ENCODE measurements at regions not wholly inside any gene's neighbourhood (a gene's known extent, or its start where the extent isn't known, plus 50 kb on each side); places are given as distances from the start of the nearest gene placed in this dataset.

GRCh38 chr3:177437513-177438337 lies 240.4 kb upstream of the TBL1XR1 start:
- no peak for TF ChIP-seq CTCF (IDR thresholded peaks at IDR 0.05; ENCODE audit: low read depth, low read length)
- POLR2A ChIA-PET, result no interaction called here
- no peaks in the 10 kb centered on the region for H3K9me3 ChIP-seq (ENCODE audit: control insufficient read depth, insufficient read depth, low read length)
- CTCF ChIA-PET, result interaction anchor here (1.6 kb wide), 1 partner anchor 12 kb away, joined by 4 read pairs; no protein-coding TSS in a partner anchor
- no peak for DNase-seq (ENCODE audit: low read depth, low spot score)
- H3K4me3 ChIP-seq (ENCODE audit: low read depth, low read length), result no peak overlapping the region
- no peak overlapping the region for H3K27ac ChIP-seq (ENCODE audit: low read depth, low read length)
- H3K27me3 ChIP-seq (ENCODE audit: control insufficient read depth, insufficient read depth, low read length), result no peaks in the 10 kb centered on the region

DNA sequence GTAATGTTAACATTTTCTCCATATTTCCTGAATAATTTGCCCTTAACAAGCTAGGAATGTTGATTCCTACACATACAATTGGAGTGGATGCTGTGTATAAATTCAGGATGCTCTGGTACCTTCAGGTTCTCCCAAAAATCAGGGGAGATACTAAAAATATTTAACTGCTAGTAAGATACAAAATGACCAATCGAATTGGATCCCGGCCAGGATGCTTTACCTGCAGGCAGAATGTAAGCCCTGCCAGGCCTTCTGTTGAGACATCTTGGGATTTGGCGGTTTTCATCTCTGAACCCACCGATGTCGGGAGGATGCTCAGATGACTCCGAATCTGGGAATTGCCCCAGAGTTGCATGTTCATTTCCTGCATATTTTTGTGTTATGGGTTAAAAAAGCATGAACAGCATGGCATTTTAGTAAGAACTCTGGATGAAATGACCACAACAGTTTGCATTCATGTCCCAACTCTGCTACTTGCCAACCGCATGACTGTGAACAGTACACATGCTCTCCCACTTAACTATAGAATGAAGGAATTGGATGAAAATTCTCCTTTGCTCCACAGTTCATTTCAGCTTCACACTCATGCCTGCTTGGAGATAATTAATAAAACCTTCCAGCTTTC lies 241.4 kb upstream of the TBL1XR1 start:
- no peak for TF ChIP-seq CTCF (IDR thresholded peaks at IDR 0.05; ENCODE audit: low read depth, low read length)
- ChIA-PET POLR2A (no interaction called here), CTCF (no interaction called here)
- H3K9me3 ChIP-seq (ENCODE audit: control insufficient read depth, insufficient read depth, low read length), result no peaks in the 10 kb centered on the region
- no peak overlapping the region for H3K27ac ChIP-seq (ENCODE audit: low read depth, low read length)
- H3K27me3 ChIP-seq (ENCODE audit: control insufficient read depth, insufficient read depth, low read length), result no peaks in the 10 kb centered on the region
- DNase-seq (ENCODE audit: low read depth, low spot score), result no peak
- no peak overlapping the region for H3K4me3 ChIP-seq (ENCODE audit: low read depth, low read length)

GRCh38 chr3:177439694-177440269 lies 242.5 kb upstream of the TBL1XR1 start:
- Histone ChIP-seq H3K9me3 (ENCODE audit: control insufficient read depth, insufficient read depth, low read length) (no peaks in the 10 kb centered on the region), H3K27me3 (ENCODE audit: control insufficient read depth, insufficient read depth, low read length) (no peaks in the 10 kb centered on the region), H3K27ac (ENCODE audit: low read depth, low read length) (no peak overlapping the region), H3K4me3 (ENCODE audit: low read depth, low read length) (no peak overlapping the region)
- no peak for TF ChIP-seq CTCF (IDR thresholded peaks at IDR 0.05; ENCODE audit: low read depth, low read length)
- no peak for DNase-seq (ENCODE audit: low read depth, low spot score)
- CTCF ChIA-PET, result no interaction called here
- POLR2A ChIA-PET, result no interaction called here

DNA sequence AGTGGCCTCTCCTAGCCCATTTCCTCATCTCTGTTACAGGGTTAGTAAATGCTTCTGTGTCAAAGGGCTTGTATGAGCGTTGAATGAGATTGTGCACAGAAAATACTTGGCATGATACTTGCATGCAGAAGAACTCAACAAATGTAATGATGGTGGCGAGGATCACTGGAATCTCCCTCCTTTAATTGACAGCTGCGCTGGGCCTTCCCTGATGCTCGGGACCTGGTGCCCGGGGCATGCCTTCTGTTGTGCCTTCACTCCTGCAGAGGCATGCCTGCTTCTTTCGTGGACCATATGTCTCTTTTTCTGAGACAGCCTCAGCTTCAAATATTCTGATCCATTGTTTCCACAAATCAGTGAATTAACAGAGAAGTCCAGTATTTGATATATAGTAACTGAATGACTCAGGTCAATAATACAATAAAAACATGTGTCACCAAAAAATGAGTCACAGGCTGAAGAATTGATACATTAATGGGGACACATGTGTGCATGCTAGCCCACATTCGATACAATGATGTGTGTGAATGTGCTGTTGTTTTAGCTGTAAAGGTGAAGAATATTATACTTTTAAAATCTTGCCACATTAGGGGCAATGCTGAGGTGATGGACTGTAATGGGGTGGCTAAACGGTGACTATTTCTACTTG lies 243.3 kb upstream of the TBL1XR1 start:
- no peaks in the 10 kb centered on the region for H3K9me3 ChIP-seq (ENCODE audit: control insufficient read depth, insufficient read depth, low read length)
- H3K27me3 ChIP-seq (ENCODE audit: control insufficient read depth, insufficient read depth, low read length), result no peaks in the 10 kb centered on the region
- ChIA-PET CTCF (no interaction called here), POLR2A (no interaction called here)
- TF ChIP-seq CTCF (IDR thresholded peaks at IDR 0.05; ENCODE audit: low read depth, low read length), result no peak
- no peak for DNase-seq (ENCODE audit: low read depth, low spot score)
- H3K27ac ChIP-seq (ENCODE audit: low read depth, low read length), result no peak overlapping the region
- no peak overlapping the region for H3K4me3 ChIP-seq (ENCODE audit: low read depth, low read length)
